HCT116 (cell line): ENCODE measurements at regions not wholly inside any gene's neighbourhood (a gene's known extent, or its start where the extent isn't known, plus 50 kb on each side); places are given as distances from the start of the nearest gene placed in this dataset.

Experiments used
- ATAC-seq: fragments of 200-7000 bp; cut with Tn5 transposase; 2 replicates; pipeline ENCODE4 v1.9.1; 2020; ENCODE audit warnings: mild to moderate bottlenecking, moderate library complexity
- BruUV-seq: library from RNA; stranded (reverse); fragments of 400-500 nt; replicated peaks from 2 replicates; lab custom pipeline; 2021; lab: Mats Ljungman, UMichigan
- CTCF ChIA-PET: fragments of 300-600 bp; sonication (Branson Sonifier 250); formaldehyde crosslinking; loops from one replicate; lab custom pipeline; 2021; ENCODE audit warnings: antibody characterized with exemption; lab: Charles Lee
- POLR2A ChIA-PET: fragments of 300-600, 350-600 bp; sonication (Branson Sonifier 250); formaldehyde crosslinking; loops from one replicate; lab custom pipeline; 2021; ENCODE audit warnings: antibody characterized with exemption; lab: Charles Lee
- RAD21 ChIA-PET, 2 experiments: fragments of 300-600 bp; sonication (Branson Sonifier 250); formaldehyde crosslinking; loops; one replicate each; lab custom pipeline; 2023; ENCODE audit warnings: low total read pairs in 2 of 2; ENCODE audit not compliant: uncharacterized antibody in 2 of 2, unreplicated experiment in 2 of 2, low non-redundant PET in 1 of 2; lab: Charles Lee
- DNase-seq: peaks from one replicate; pipeline ENCODE4 v3.0.0-alpha.2; 2010; ENCODE audit warnings: low read depth, low spot score
- H2AFZ ChIP-seq: fragments of 200-600 bp; shearing (Covaris generic), sonication (generic); 2 replicates; pipeline ENCODE4 v1.6.1; 2017; ENCODE audit warnings: low read depth, mixed run types, mixed read lengths, antibody characterized with exemption, low read length; ENCODE audit not compliant: poor library complexity, severe bottlenecking
- H3K27ac ChIP-seq: 2 replicates; pipeline ENCODE4 v1.5.1; 2012; ENCODE audit warnings: low read depth, low read length
- H3K27me3 ChIP-seq: fragments of 200-600 bp; sonication (generic); 2 replicates; pipeline ENCODE4 v1.6.1; 2016; ENCODE audit warnings: mixed run types, low read length, mixed read lengths; ENCODE audit not compliant: insufficient read depth
- H3K36me3 ChIP-seq, 2 experiments: fragments of 200-500 bp in 1 of 2; fragments of 200-600 bp in 1 of 2; sonication (Bioruptor generic) in 1 of 2; sonication (generic) in 1 of 2; 2 replicates each; pipeline versions ENCODE4 v1.5.1 to v1.6.1; 2014 to 2016; ENCODE audit warnings: low read length in 2 of 2, inconsistent platforms in 1 of 2, mixed read lengths in 1 of 2, mixed run types in 1 of 2; ENCODE audit not compliant: insufficient read depth in 2 of 2, control insufficient read depth in 1 of 2
- H3K4me1 ChIP-seq, 2 experiments: fragments of 200-600 bp in 1 of 2; sonication (generic) in 1 of 2; 2 replicates each; pipeline versions ENCODE4 v1.5.1 to v1.6.1; 2012 to 2017; ENCODE audit warnings: low read length in 2 of 2, inconsistent platforms in 1 of 2, mild to moderate bottlenecking in 1 of 2, mixed read lengths in 1 of 2, mixed run types in 1 of 2, moderate library complexity in 1 of 2; ENCODE audit not compliant: insufficient read depth in 2 of 2, control insufficient read depth in 1 of 2
- H3K4me2 ChIP-seq: fragments of 200-600 bp; sonication (generic); 2 replicates; pipeline ENCODE4 v1.6.1; 2017; ENCODE audit warnings: mixed run types, low read length, mixed read lengths
- H3K4me3 ChIP-seq, 2 experiments: fragments of 200-600 bp in 1 of 2; sonication (generic) in 1 of 2; replicated peaks in 1 of 2; 2 replicates each; pipeline ENCODE4 v1.5.1; 2011 to 2016; ENCODE audit warnings: low read length in 2 of 2, control low read depth in 1 of 2, low read depth in 1 of 2, mild to moderate bottlenecking in 1 of 2, mixed read lengths in 1 of 2, mixed run types in 1 of 2
- H3K79me2 ChIP-seq: fragments of 200-600 bp; sonication (generic); 2 replicates; pipeline ENCODE4 v1.6.1; 2017; ENCODE audit warnings: mild to moderate bottlenecking, mixed run types, low read length, moderate library complexity, mixed read lengths; ENCODE audit not compliant: insufficient read depth
- H3K9ac ChIP-seq: fragments of 200-600 bp; sonication (generic); 2 replicates; pipeline ENCODE4 v1.6.1; 2016; ENCODE audit warnings: low read length, mixed read lengths
- H3K9me2 ChIP-seq: fragments of 200-600 bp; sonication (generic), shearing (Covaris generic); 2 replicates; pipeline ENCODE4 v1.6.1; 2017; ENCODE audit warnings: mixed run types, mild to moderate bottlenecking, moderate library complexity; ENCODE audit not compliant: insufficient read depth
- H3K9me3 ChIP-seq, 2 experiments: fragments of 200-500 bp in 1 of 2; fragments of 200-600 bp in 1 of 2; sonication (Bioruptor generic) in 1 of 2; sonication (generic) in 1 of 2; 2 replicates each; pipeline ENCODE4 v1.6.1; 2014 to 2017; ENCODE audit warnings: low read length in 2 of 2, mixed read lengths in 2 of 2, inconsistent platforms in 1 of 2, low read depth in 1 of 2, mild to moderate bottlenecking in 1 of 2, mixed run types in 1 of 2, moderate library complexity in 1 of 2; ENCODE audit not compliant: control insufficient read depth in 1 of 2, insufficient read depth in 1 of 2
- H4K20me1 ChIP-seq: fragments of 200-600 bp; sonication (generic), shearing (Covaris generic); 2 replicates; pipeline ENCODE4 v1.6.1; 2017; ENCODE audit warnings: mixed run types, mild to moderate bottlenecking, moderate library complexity; ENCODE audit not compliant: insufficient read depth
- CBX3 ChIP-seq: IDR thresholded peaks from 2 replicates; pipeline ENCODE4 v1.6.1; 2012; ENCODE audit warnings: low read depth
- CEBPB ChIP-seq: IDR thresholded peaks from 2 replicates; pipeline ENCODE4 v1.6.1; 2012; ENCODE audit warnings: low read depth
- EGR1 ChIP-seq: IDR thresholded peaks from 2 replicates; pipeline ENCODE4 v1.6.1; 2012; ENCODE audit warnings: low read depth
- ELF1 ChIP-seq: IDR thresholded peaks from 2 replicates; pipeline ENCODE4 v1.6.1; 2012; ENCODE audit warnings: low read depth, borderline replicate concordance
- EZH2 ChIP-seq: fragments of 200-600 bp; sonication (generic); IDR thresholded peaks from 2 replicates; pipeline ENCODE4 v1.6.1; 2017; ENCODE audit warnings: antibody characterized with exemption, mixed run types
- FOSL1 ChIP-seq: IDR thresholded peaks from 2 replicates; pipeline ENCODE4 v1.6.1; 2012; ENCODE audit warnings: low read depth
- POLR2AphosphoS5 ChIP-seq: IDR thresholded peaks from 2 replicates; pipeline ENCODE4 v1.6.1; 2011; ENCODE audit warnings: mild to moderate bottlenecking, low read depth, low read length, moderate library complexity
- RAD21 ChIP-seq: IDR thresholded peaks from 2 replicates; pipeline ENCODE4 v1.6.1; 2012; ENCODE audit warnings: low read depth, mild to moderate bottlenecking
- SIN3A ChIP-seq: IDR thresholded peaks from 2 replicates; pipeline ENCODE4 v1.6.1; 2012; ENCODE audit warnings: low read depth
- SP1 ChIP-seq: IDR thresholded peaks from 2 replicates; pipeline ENCODE4 v1.6.1; 2012; ENCODE audit warnings: low read depth
- SRF ChIP-seq: IDR thresholded peaks from 2 replicates; pipeline ENCODE4 v1.6.1; 2012; ENCODE audit warnings: low read depth
- TCF7L2 ChIP-seq: IDR thresholded peaks from 2 replicates; pipeline ENCODE4 v1.7.0; 2011; ENCODE audit warnings: borderline replicate concordance, inconsistent platforms; ENCODE audit not compliant: insufficient read depth, insufficient read length; ENCODE audit errors: extremely low read depth
- ZBTB33 ChIP-seq: IDR thresholded peaks from 2 replicates; pipeline ENCODE4 v1.6.1; 2011; ENCODE audit warnings: mild to moderate bottlenecking, low read length, moderate library complexity; ENCODE audit not compliant: insufficient replicate concordance; ENCODE audit errors: extremely low read depth
- ZFX ChIP-seq: fragments of 450-650 bp; IDR thresholded peaks from 2 replicates; pipeline ENCODE4 v1.6.1; 2017
- ZNF274 ChIP-seq: fragments of 200-500 bp; sonication (Bioruptor generic); IDR thresholded peaks from 2 replicates; pipeline ENCODE4 v1.6.1; 2014; ENCODE audit warnings: mild to moderate bottlenecking, low read depth, low read length, inconsistent platforms
- intact Hi-C: fragments of 100-400 bp; cut with micrococcal nuclease; formaldehyde crosslinking; loops from 2 replicates; pipeline ENCODE4 v1.10.0; 2022
- TF ChIP-seq, protein P1 (sequence below), 3 experiments: fragments of 200-600 bp in 1 of 3; sonication (generic) in 1 of 3; IDR thresholded peaks in 2 of 3; conservative IDR thresholded peaks in 1 of 3; 2 replicates each; pipeline ENCODE4 v1.5.1; 2012 to 2017; ENCODE audit warnings: low read depth in 2 of 3, low read length in 2 of 3, antibody characterized with exemption in 1 of 3, borderline replicate concordance in 1 of 3, control low read depth in 1 of 3, mild to moderate bottlenecking in 1 of 3, mixed read lengths in 1 of 3, mixed run types in 1 of 3, moderate library complexity in 1 of 3; ENCODE audit not compliant: insufficient read depth in 1 of 3

GRCh38 chr1:55466921-55467320 is 251.8 kb upstream of the USP24 start:
- TF ChIP-seq, protein P1, sequence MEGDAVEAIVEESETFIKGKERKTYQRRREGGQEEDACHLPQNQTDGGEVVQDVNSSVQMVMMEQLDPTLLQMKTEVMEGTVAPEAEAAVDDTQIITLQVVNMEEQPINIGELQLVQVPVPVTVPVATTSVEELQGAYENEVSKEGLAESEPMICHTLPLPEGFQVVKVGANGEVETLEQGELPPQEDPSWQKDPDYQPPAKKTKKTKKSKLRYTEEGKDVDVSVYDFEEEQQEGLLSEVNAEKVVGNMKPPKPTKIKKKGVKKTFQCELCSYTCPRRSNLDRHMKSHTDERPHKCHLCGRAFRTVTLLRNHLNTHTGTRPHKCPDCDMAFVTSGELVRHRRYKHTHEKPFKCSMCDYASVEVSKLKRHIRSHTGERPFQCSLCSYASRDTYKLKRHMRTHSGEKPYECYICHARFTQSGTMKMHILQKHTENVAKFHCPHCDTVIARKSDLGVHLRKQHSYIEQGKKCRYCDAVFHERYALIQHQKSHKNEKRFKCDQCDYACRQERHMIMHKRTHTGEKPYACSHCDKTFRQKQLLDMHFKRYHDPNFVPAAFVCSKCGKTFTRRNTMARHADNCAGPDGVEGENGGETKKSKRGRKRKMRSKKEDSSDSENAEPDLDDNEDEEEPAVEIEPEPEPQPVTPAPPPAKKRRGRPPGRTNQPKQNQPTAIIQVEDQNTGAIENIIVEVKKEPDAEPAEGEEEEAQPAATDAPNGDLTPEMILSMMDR (IDR thresholded peaks at IDR 0.05 in 2 of 3, conservative IDR thresholded peaks at IDR 0.05 in 1 of 3; ENCODE audit: borderline replicate concordance in 1 of 3, insufficient read depth in 1 of 3, low read depth in 2 of 3, low read length in 2 of 3) = no peak
- no peak for TF ChIP-seq FOSL1
- no peak for TF ChIP-seq CEBPB
- TF ChIP-seq POLR2AphosphoS5 = no peak
- TF ChIP-seq TCF7L2 = no peak
- TF ChIP-seq RAD21 = no peak
- no peak for TF ChIP-seq SIN3A
- TF ChIP-seq CBX3 = no peak
- no peak for TF ChIP-seq SP1
- TF ChIP-seq SRF = no peak
- no peak for TF ChIP-seq ZNF274
- TF ChIP-seq EZH2 = no peak
- no peak for TF ChIP-seq ZBTB33
- no peak for TF ChIP-seq EGR1
- no peak for TF ChIP-seq ELF1
- no peak for TF ChIP-seq ZFX
- ChIA-PET CTCF (no interaction called here), RAD21 (no interaction called here), POLR2A (no interaction called here)
- DNase-seq = no peak
- no peaks in the 10 kb centered on the region for H4K20me1 ChIP-seq
- no peaks in the 10 kb centered on the region for H3K27me3 ChIP-seq
- no peak overlapping the region for H3K4me2 ChIP-seq
- H3K9me2 ChIP-seq = no peaks in the 10 kb centered on the region
- H3K4me3 ChIP-seq = no peak overlapping the region
- no peak overlapping the region for H2AFZ ChIP-seq
- no peaks in the 10 kb centered on the region for H3K79me2 ChIP-seq
- peaks cover 0 to 12% of the 10 kb centered on the region in 2 experiments; a peak in 2 of 4 replicates for H3K4me1 ChIP-seq
- no peaks in the 10 kb centered on the region for H3K9me3 ChIP-seq
- ATAC-seq = no peak
- H3K9ac ChIP-seq = no peak overlapping the region
- BruUV-seq = no TSS peak
- no peak overlapping the region for H3K27ac ChIP-seq
- intact Hi-C loops = no loop called here
- H3K36me3 ChIP-seq = no peaks in the 10 kb centered on the region
